ENCODE measurements at regions not wholly inside any gene's neighbourhood (a gene's known extent, or its start where the extent isn't known, plus 50 kb on each side); places are given as distances from the start of the nearest gene placed in this dataset.

GRCh38 chr9:16099732-16100536 lies 547.1 kb downstream of the CCDC171 start:
- Histone ChIP-seq H3K18ac (ENCODE audit: low read depth in 1 of 2, low read length in 2 of 2) (peak overlapping the region in 1 of 2 experiments; percentile 67), H4K8ac (ENCODE audit: low read length) (no peak overlapping the region), H2AK5ac (ENCODE audit: low read length, severe bottlenecking) (no peak overlapping the region), H3K4me2 (ENCODE audit: low read length, poor library complexity, severe bottlenecking) (no peak overlapping the region), H2BK15ac (ENCODE audit: low read depth, poor library complexity, severe bottlenecking) (no peak overlapping the region), H3K79me1 (replicated peaks; ENCODE audit: low read length, poor library complexity, severe bottlenecking) (no peaks in the 10 kb centered on the region), H4K91ac (ENCODE audit: low read length) (no peak overlapping the region), H3K36me3 (ENCODE audit: control insufficient read depth in 1 of 2, insufficient read depth in 2 of 2, low read depth in 1 of 2, low read length in 2 of 2) (no peaks in the 10 kb centered on the region), H2BK5ac (ENCODE audit: low read depth, low read length, poor library complexity, severe bottlenecking) (no peak overlapping the region), H3K4me1 (ENCODE audit: control insufficient read depth, insufficient read depth, low read depth, low read length) (peaks cover 10% of the 10 kb centered on the region), H2BK12ac (ENCODE audit: low read length in 2 of 2) (peak overlapping the region in 1 of 2 experiments; percentile 68), H3K27me3 (ENCODE audit: control insufficient read depth in 1 of 2, insufficient read depth in 1 of 2, low read length in 2 of 2) (peaks cover 0 to 22% of the 10 kb centered on the region in 2 experiments), H3K23ac (ENCODE audit: low read length in 2 of 2) (no peak overlapping the region), H3K14ac (ENCODE audit: low read length in 2 of 2) (no peak overlapping the region), H2AFZ (ENCODE audit: low read depth, low read length) (no peak overlapping the region), H3K4me3 (ENCODE audit: insufficient read depth in 1 of 2, low read depth in 1 of 2, low read length in 2 of 2) (no peak overlapping the region), H3K27ac (ENCODE audit: low read length, poor library complexity, severe bottlenecking) (no peak overlapping the region), H3K9me3 (ENCODE audit: control insufficient read depth, low read length) (no peaks in the 10 kb centered on the region), H3K9ac (ENCODE audit: low read length) (no peak overlapping the region), H2BK120ac (ENCODE audit: low read depth, low read length) (no peak overlapping the region), H3K4ac (ENCODE audit: low read depth in 1 of 2, low read length in 2 of 2) (no peak overlapping the region)
- 88% methylated on average over 7 of the region's 8 CpGs for WGBS
- no peak for DNase-seq

- H2BK5ac ChIP-seq (ENCODE audit: low read depth, low read length, poor library complexity, severe bottlenecking): peak overlapping the region; percentile 48
- no peaks in the 10 kb centered on the region for H3K9me3 ChIP-seq (ENCODE audit: control insufficient read depth, low read length)
- H3K4me3 ChIP-seq (ENCODE audit: insufficient read depth in 1 of 2, low read depth in 1 of 2, low read length in 2 of 2): no peak overlapping the region
- H2BK15ac ChIP-seq (ENCODE audit: low read depth, poor library complexity, severe bottlenecking): no peak overlapping the region
- H2AFZ ChIP-seq (ENCODE audit: low read depth, low read length): no peak overlapping the region
- WGBS: 3% methylated on average over 4 of the region's 8 CpGs
- no peaks in the 10 kb centered on the region for H3K79me1 ChIP-seq (replicated peaks; ENCODE audit: low read length, poor library complexity, severe bottlenecking)
- no peak overlapping the region for H4K8ac ChIP-seq (ENCODE audit: low read length)
- peaks cover 10% of the 10 kb centered on the region for H3K4me1 ChIP-seq (ENCODE audit: control insufficient read depth, insufficient read depth, low read depth, low read length)
- no peak overlapping the region for H2BK120ac ChIP-seq (ENCODE audit: low read depth, low read length)
- H3K23ac ChIP-seq (ENCODE audit: low read length in 2 of 2): no peak overlapping the region
- no peak overlapping the region for H3K4ac ChIP-seq (ENCODE audit: low read depth in 1 of 2, low read length in 2 of 2)
- no peak overlapping the region for H3K9ac ChIP-seq (ENCODE audit: low read length)
- H3K14ac ChIP-seq (ENCODE audit: low read length in 2 of 2): no peak overlapping the region
- H2AK5ac ChIP-seq (ENCODE audit: low read length, severe bottlenecking): no peak overlapping the region
- H3K4me2 ChIP-seq (ENCODE audit: low read length, poor library complexity, severe bottlenecking): no peak overlapping the region
- no peak overlapping the region for H3K27ac ChIP-seq (ENCODE audit: low read length, poor library complexity, severe bottlenecking)
- H2BK12ac ChIP-seq (ENCODE audit: low read length in 2 of 2): no peak overlapping the region
- H4K91ac ChIP-seq (ENCODE audit: low read length): no peak overlapping the region
- no peaks in the 10 kb centered on the region for H3K36me3 ChIP-seq (ENCODE audit: control insufficient read depth in 1 of 2, insufficient read depth in 2 of 2, low read depth in 1 of 2, low read length in 2 of 2)
- H3K27me3 ChIP-seq (ENCODE audit: control insufficient read depth in 1 of 2, insufficient read depth in 1 of 2, low read length in 2 of 2): peaks cover 0 to 22% of the 10 kb centered on the region in 2 experiments
- peak; percentile 77 for DNase-seq
- H3K18ac ChIP-seq (ENCODE audit: low read depth in 1 of 2, low read length in 2 of 2): peak overlapping the region; percentile 0 to 67
These were observed 547.8 kb downstream of the CCDC171 start for GRCh38 chr9:16100537-16101091.

GRCh38 chr9:16102154-16102553 lies 549.3 kb downstream of the CCDC171 start:
- no peak overlapping the region for H4K91ac ChIP-seq (ENCODE audit: low read length)
- H4K8ac ChIP-seq (ENCODE audit: low read length): no peak overlapping the region
- H3K9me3 ChIP-seq (ENCODE audit: control insufficient read depth, low read length): no peaks in the 10 kb centered on the region
- 78% methylated on average over 5 of the region's 9 CpGs for WGBS
- H3K4me2 ChIP-seq (ENCODE audit: low read length, poor library complexity, severe bottlenecking): no peak overlapping the region
- peak overlapping the region in 1 of 2 experiments; percentile 48 for H3K18ac ChIP-seq (ENCODE audit: low read depth in 1 of 2, low read length in 2 of 2)
- H2BK120ac ChIP-seq (ENCODE audit: low read depth, low read length): no peak overlapping the region
- peak overlapping the region in 1 of 2 experiments; percentile 61 for H2BK12ac ChIP-seq (ENCODE audit: low read length in 2 of 2)
- DNase-seq: no peak
- no peak overlapping the region for H3K4ac ChIP-seq (ENCODE audit: low read depth in 1 of 2, low read length in 2 of 2)
- H2BK5ac ChIP-seq (ENCODE audit: low read depth, low read length, poor library complexity, severe bottlenecking): no peak overlapping the region
- peaks cover 0 to 18% of the 10 kb centered on the region in 2 experiments for H3K27me3 ChIP-seq (ENCODE audit: control insufficient read depth in 1 of 2, insufficient read depth in 1 of 2, low read length in 2 of 2)
- no peak overlapping the region for H2AK5ac ChIP-seq (ENCODE audit: low read length, severe bottlenecking)
- peak overlapping the region in 1 of 2 experiments; percentile 44 for H3K14ac ChIP-seq (ENCODE audit: low read length in 2 of 2)
- H3K79me1 ChIP-seq (replicated peaks; ENCODE audit: low read length, poor library complexity, severe bottlenecking): no peaks in the 10 kb centered on the region
- H2AFZ ChIP-seq (ENCODE audit: low read depth, low read length): no peak overlapping the region
- H2BK15ac ChIP-seq (ENCODE audit: low read depth, poor library complexity, severe bottlenecking): no peak overlapping the region
- no peaks in the 10 kb centered on the region for H3K36me3 ChIP-seq (ENCODE audit: control insufficient read depth in 1 of 2, insufficient read depth in 2 of 2, low read depth in 1 of 2, low read length in 2 of 2)
- H3K9ac ChIP-seq (ENCODE audit: low read length): no peak overlapping the region
- no peak overlapping the region for H3K27ac ChIP-seq (ENCODE audit: low read length, poor library complexity, severe bottlenecking)
- no peak overlapping the region for H3K4me3 ChIP-seq (ENCODE audit: insufficient read depth in 1 of 2, low read depth in 1 of 2, low read length in 2 of 2)
- H3K23ac ChIP-seq (ENCODE audit: low read length in 2 of 2): no peak overlapping the region
- H3K4me1 ChIP-seq (ENCODE audit: control insufficient read depth, insufficient read depth, low read depth, low read length): peaks cover 14% of the 10 kb centered on the region

GRCh38 chr9:16103620-16104397 lies 551.0 kb downstream of the CCDC171 start:
- Histone ChIP-seq H4K8ac (ENCODE audit: low read length) (no peak overlapping the region), H3K4me3 (ENCODE audit: insufficient read depth in 1 of 2, low read depth in 1 of 2, low read length in 2 of 2) (no peak overlapping the region), H3K36me3 (ENCODE audit: control insufficient read depth in 1 of 2, insufficient read depth in 2 of 2, low read depth in 1 of 2, low read length in 2 of 2) (no peaks in the 10 kb centered on the region), H2BK15ac (ENCODE audit: low read depth, poor library complexity, severe bottlenecking) (peak overlapping the region; percentile 33), H3K14ac (ENCODE audit: low read length in 2 of 2) (no peak overlapping the region), H3K4me2 (ENCODE audit: low read length, poor library complexity, severe bottlenecking) (no peak overlapping the region), H3K79me1 (replicated peaks; ENCODE audit: low read length, poor library complexity, severe bottlenecking) (no peaks in the 10 kb centered on the region), H2BK5ac (ENCODE audit: low read depth, low read length, poor library complexity, severe bottlenecking) (no peak overlapping the region), H2BK120ac (ENCODE audit: low read depth, low read length) (peak overlapping the region; percentile 7), H3K9ac (ENCODE audit: low read length) (no peak overlapping the region), H2AK5ac (ENCODE audit: low read length, severe bottlenecking) (no peak overlapping the region), H3K27me3 (ENCODE audit: control insufficient read depth in 1 of 2, insufficient read depth in 1 of 2, low read length in 2 of 2) (peaks cover 0 to 13% of the 10 kb centered on the region in 2 experiments), H3K4me1 (ENCODE audit: control insufficient read depth, insufficient read depth, low read depth, low read length) (peaks cover 14% of the 10 kb centered on the region), H3K4ac (ENCODE audit: low read depth in 1 of 2, low read length in 2 of 2) (no peak overlapping the region), H2AFZ (ENCODE audit: low read depth, low read length) (no peak overlapping the region), H3K27ac (ENCODE audit: low read length, poor library complexity, severe bottlenecking) (no peak overlapping the region), H3K18ac (ENCODE audit: low read depth in 1 of 2, low read length in 2 of 2) (peak overlapping the region; percentile 38 to 61), H3K23ac (ENCODE audit: low read length in 2 of 2) (no peak overlapping the region), H2BK12ac (ENCODE audit: low read length in 2 of 2) (peak overlapping the region in 1 of 2 experiments; percentile 74), H4K91ac (ENCODE audit: low read length) (no peak overlapping the region), H3K9me3 (ENCODE audit: control insufficient read depth, low read length) (no peaks in the 10 kb centered on the region)
- 52% methylated on average over 12 of the region's 14 CpGs for WGBS
- no peak for DNase-seq
